HG03571 (cell line): ENCODE measurements at regions not wholly inside any gene's neighbourhood (a gene's known extent, or its start where the extent isn't known, plus 50 kb on each side); places are given as distances from the start of the nearest gene placed in this dataset.

ENCODE experiments used
- ATAC-seq: cut with Tn5 transposase; IDR thresholded peaks from one replicate; pipeline ENCODE4 v1.9.1; 2021; ENCODE audit not compliant: unreplicated experiment

DNA sequence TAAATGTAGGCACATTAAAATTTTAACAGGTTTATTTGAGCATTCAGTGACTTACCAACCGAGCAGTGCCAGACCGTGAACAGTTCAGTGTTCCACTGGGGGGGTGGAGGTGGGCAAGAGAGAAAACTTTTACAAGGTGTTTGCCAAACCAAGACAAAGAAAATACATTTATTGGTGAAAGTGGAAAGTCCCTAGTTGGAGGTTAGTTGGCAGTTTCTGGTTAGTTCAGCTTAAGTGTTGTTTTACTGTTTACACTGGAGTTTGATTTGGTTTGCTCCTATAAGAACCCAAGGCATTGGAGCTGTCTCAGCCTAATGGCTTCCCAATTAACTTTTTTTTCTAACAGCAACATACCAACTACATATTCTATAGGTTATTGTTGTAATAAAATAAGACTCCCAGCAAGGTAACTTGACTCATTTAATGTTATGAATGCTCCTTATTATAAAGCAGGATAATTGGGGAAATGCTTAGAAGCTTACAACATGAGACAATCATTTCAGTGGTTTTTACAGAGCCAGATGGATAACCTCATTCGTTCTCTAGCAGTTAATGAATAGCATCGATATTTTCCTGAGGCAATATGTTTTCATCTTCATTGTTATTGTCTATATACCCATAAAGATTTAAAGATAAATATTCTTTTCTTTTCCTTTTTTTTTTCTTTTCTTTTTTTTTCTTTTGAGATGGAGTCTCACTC lies 115.8 kb downstream of the ETNK1 start:
- no peak for ATAC-seq

DNA sequence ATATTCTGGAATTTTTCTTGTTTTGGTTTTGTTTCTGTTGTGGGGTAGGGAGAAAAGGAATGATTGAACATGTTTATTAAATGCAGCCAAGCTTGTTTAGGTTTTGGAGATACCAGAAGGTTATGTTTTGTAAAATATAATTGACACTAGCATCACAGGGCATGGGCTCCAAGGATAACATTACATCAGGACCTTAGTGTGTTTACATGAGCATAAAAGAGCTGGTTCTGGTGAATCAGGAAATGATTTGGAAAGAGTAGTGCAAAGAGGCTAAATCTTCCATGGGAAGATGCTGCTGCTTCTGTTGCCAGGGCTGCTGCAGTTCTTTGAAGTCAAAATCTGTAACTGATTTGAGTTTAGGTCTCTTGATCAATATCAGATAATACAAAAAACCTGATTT lies 118.7 kb downstream of the ETNK1 start:
- ATAC-seq = no peak

DNA sequence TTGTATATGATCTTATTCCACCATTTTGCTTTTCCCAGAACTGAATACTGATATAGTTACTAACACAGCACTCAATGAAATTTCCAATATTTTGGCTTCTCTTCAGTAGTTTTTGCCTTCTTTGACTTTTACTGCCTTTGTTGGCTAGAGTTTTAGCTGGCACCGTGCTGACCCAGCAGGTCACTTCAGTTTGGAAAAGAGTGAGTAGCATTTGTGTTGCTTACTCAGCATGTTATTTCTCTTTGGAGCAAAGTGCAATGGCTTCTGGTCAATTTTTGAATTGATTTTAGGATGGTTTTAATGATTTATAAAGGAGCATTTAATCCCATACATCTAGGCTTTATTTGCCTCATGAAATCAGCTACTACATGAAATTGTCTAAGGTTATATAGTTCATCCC lies 119.2 kb downstream of the ETNK1 start:
- ATAC-seq = no peak

DNA sequence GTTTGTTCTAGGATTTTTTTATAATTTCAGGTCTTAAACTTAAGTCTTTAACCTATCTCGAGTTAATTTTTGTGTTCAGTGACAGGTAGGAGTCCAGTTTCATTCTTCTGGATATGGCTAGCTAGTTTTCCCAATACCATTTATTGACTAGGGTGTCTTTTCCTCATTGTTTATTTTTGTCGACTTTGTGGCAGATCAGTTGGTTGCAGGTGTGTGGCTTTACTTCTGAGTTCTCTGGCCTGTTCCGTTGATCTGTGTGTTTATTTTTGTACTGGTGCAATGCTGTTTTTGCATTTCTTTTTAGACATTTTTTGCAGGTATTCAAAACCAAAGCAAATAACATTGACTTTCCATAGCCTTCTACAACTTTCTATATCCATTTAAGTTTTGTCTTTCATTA lies 121.7 kb downstream of the ETNK1 start:
- ATAC-seq = no peak

DNA sequence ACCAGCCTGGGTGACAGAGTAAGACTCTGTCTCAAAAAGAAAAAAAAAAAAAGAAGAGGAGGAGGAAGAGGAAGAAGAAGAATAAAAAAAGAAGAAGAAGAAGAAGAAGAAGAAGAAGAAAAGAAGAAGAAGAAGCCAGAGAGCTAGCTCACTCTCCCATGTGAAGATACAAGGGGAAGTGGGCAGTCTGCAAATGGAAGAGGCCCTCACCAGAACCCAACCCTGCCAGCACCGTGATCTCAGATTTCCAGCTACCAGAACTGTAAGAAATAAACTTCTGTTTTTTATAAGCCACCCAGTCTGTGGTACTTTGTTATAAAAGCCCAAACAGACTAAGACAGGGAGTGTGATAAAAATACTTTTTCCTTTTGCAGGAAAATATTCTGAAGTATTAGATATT lies 130.7 kb downstream of the ETNK1 start:
- no peak for ATAC-seq

DNA sequence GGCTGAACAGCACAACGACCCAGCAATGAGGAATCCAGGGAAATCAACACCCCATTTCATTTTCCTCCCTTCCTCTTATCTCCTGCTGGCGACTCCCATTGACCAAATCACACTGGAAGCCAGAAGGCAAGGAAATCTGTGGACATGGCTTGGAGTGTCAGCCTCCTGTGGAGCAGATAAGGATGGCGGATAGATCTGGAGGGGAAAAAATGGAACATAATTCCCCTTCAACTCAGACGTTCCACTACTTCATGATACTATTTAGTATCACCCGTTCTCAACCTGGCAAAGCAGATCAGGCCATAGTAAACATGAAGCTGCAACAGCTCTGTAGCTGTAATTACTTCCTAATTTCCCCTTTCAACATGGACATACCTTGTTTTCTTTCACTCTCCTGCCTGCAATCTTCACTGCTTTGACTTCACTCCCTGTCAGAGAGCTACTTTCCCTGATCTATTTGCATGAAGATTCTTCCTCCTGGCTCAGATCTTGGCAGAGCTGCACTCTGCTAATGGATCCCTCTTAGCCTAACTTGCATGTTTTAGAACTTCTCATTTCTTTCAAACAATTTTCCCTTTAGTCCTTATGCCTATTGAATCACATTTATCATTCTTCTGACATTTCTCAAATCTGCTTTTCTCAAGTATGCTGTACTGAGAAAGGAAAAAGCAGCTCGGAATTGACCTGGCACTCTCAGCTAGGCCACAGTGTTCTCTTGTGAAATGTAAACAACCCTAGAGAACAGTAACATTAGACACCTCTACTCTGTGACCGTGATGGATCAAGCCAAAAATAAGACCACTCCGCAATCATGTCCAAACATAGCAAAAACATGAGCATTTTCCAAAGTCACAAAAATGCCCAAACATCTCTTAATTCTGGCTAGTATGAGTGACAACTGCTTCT lies 135.1 kb downstream of the ETNK1 start:
- no peak for ATAC-seq

DNA sequence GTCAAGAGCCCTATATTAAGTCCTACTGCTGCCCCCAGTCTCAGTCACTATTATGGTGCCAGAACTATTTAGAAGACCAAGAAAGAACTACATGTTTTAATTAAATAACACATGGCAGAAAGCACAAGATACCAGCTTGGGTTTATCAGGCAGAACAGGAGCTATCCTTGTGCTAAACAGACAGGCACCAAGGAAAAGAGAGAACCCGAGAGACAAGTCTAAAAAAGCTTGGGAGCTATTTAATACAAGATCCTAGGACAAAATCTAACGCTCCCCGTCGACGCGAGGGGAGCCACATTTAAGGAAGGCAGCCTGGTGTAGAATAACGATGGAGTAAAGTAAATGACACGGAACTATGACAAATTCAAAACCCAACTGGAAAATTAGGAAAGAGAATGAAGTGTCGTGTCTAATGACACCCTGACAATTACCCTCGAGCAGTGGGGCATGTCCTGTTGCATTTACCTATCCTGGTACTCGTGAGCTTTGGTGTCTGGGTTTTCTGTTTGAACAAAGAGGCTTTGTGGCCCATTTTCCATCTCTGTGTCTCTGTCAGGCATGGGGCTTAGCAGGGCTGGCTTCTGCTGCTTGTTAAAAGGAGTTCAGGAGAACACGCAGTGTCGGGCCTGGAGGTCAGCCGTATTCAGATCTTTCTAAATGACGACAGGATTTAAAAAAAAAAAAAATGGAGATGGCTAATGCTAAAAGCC lies 140.6 kb downstream of the ETNK1 start:
- ATAC-seq = no peak

DNA sequence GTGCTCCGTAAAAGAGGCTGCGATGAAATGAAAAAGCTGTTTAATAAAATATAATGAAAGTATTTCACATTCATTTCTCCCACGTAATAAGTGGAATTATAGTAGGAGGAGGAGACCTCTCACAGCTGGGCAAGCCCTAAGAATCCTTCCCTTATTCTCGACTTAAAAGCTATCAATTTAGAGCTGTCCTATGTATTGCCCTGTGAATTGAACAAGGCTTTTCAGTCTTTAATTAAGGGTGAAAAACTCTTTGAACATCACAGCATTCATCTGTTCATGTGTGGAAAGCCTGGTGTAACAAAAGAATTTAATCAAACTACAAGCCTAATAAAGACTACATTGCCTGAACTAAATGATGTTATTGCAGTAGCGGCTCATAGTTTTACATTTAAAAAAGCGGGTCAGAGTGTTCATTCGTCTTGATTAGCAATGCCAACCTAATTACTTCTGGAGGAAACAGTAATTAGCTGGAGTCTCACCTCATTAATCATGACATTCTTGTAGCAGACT lies 142.0 kb downstream of the ETNK1 start:
- no peak for ATAC-seq

DNA sequence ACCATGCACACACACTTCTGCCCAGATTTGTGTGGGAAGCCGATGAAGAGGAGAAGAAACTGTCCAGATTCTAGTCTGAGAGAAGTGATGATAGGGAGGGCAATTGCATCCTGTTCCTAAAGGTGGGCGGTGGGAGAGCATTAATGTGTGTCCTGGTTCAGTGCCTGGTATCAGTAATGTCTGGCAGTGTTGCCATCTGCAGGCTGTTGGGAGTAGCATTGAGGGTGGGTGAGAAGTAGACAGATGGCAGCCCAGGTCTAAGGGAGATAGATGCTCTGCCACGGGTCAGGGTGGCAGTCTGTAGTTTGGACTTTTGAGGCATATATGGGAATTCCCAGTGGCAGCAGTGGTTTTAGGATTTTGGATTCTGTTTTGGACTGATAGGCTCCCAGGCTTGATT lies 156.4 kb downstream of the ETNK1 start:
- no peak for ATAC-seq

DNA sequence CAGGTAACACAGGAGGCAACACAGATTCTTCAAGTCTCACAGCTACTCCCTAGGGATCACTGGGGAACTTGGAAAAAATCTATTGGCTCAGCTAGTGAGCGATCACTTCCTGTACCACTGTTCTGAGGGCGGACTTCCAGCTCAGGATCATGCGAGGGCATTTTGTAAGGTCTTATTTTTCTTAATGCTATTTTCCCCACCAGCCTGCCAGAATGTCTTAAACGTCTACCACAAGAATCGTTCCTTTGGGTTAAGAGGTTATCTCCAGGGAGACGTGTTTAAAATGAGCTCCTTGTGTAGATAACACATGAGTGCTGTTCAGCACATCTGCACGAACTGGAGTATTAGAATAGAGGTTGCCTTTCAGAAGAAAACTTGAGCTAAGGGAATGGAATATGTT lies 162.6 kb downstream of the ETNK1 start:
- ATAC-seq = no peak

DNA sequence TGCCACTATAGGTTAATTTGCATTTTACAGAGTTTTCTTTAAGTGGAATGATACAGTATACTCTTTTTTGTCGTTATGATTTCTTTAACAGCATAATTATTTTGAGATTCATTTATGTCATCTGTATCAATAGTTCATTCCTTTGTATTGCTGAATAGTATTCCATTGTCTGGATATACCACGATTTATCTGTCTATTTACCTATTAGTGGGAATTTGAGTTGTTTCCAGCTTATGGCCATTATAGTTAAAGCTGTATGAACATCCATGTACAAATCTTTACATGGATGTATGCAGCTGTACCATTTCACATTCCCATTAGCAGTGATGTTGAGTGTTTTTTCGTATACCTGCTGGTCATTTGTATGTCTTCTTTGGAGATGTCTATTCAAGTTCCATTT lies 163.9 kb downstream of the ETNK1 start:
- ATAC-seq = no peak

DNA sequence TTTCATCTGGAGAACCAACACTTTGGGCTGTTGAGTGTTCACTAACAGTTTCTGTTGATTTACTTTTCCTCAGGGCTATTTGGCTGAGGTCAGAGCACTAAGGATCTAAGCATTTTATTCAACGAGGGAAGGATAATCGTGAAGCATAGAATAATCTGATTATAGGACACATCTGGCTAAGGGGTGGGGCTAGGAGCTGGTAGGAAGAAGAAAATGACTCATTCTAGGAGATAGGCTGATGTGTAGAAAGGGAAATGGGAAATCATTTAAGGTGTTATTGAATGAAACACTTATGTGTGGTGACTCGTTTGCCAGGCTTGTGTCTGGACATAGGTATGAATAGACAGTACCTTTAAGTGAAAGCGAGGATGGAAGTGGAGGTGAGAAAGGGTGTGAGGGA lies 167.2 kb downstream of the ETNK1 start:
- no peak for ATAC-seq

DNA sequence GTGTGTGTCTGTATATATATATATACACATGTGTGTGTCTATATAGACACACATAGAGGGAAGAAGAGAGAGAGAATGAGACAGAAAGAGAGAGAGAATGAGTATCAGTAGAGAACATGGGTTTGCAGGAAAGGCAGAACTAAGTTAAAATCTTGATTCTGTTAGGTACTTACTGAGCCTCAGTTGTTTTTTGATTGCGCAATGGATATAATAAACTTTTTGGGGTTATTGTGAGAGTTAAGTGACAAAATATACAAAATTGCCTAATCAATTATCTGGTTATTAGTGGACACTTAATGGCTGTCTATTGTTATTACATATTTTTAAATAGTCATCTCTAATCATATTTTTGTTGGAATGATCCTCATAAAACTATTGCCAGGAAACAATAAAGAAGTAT lies 169.0 kb downstream of the ETNK1 start:
- ATAC-seq = no peak

DNA sequence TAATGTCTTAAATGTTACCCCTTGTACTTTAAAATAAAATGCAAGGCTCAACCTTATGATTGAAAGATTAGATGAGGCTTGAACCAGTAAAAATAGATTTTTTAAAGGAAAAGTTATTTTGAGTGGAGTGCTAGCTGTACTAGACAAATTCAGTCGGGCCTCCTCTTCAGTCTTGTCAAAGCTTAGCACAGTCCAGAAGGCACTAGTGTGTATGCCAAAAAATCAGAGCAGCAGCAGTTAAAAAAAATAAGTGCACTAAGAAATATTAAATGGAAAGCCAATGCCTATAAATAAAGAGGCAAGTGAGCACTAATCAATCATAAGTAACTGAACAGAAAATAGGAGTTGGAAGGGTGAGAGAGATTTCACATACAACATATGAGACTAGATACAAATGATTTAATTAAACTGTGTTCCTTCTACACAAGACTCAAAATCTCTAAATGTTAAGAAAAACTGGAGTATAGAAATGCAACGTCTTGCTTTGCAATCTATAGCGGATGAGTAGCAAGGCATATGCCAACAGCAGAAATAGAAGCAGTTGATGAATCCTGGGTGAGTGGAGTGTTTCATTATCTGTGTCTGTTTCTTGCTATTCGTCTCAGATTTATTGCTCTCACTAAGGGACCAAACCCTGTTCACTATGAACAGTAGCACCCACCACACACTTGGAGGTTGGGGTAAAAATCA lies 172.1 kb downstream of the ETNK1 start:
- ATAC-seq = no peak

DNA sequence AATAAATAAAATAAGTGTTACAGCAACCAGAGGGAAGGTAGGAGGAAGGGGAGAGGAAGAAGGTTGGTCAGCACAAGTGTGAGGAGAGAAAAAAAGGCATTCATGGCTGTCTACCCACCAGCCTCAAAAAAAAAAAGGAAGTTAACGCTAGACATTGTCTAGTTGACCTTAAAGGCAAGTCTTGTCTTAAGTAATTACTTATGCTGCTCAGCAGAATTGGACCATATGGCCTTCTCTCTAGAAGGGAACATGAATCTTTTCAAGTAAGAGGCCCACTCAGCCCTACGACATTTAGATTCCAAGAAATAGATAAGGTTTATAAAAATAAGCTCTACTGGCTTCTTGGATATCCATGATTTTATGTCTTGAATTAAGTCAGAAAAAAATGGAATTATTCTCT lies 172.7 kb downstream of the ETNK1 start:
- ATAC-seq = no peak

DNA sequence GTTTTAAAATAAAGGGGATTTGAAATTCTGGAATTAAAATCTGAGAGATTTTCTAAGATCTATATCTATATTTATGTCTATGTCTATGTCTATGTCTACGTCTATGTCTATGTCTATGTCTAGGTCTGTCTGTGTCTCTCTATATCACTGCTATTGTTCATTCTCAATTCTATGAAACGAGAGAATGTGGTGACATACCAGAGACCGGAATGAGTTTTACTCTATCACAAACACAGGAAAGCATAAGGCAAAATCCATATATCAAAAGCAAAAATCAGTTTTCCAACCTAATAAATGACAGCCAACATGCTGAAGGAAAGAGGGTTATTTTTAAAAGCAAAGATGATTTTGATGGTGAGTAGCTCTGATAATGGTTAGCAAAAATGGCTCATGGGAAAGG lies 173.1 kb downstream of the ETNK1 start:
- ATAC-seq = no peak

DNA sequence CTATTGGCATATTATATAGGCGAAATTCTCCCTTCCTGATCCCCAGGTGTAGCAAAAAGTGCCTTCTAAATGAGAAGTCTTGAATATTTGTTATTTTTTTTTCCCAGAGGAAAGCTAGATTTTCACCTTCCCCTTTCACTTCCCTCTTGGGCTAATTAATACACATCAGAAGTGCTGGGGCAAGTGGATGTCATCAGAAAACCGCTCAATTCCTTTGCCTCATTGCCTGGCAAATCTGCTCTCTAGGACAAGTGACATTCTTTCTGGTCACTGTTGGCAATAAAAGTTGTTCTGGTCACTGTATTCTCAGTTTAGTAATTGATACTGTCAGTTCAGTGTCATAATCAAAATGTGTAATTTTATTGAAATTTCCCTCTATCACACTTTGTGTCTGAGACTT lies 174.5 kb downstream of the ETNK1 start:
- ATAC-seq = no peak

DNA sequence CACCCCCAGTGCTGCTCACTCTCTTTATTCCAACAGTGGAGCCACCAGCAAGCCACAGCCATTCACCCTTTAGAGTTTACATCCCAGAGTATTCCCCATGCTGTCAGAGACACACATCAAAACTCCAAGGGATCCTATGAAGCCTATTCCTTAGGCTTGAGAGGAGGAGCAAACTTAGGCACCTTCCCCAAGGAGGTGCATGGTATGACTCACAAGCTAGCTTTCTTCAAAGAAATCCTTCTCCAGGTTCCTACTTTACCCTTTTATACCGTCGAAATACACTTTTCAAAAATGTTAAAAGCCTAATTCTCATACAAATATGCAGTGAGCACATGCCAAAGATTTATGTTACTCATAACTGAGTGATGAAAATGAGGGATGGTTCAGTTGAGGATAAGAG lies 175.4 kb downstream of the ETNK1 start:
- no peak for ATAC-seq

DNA sequence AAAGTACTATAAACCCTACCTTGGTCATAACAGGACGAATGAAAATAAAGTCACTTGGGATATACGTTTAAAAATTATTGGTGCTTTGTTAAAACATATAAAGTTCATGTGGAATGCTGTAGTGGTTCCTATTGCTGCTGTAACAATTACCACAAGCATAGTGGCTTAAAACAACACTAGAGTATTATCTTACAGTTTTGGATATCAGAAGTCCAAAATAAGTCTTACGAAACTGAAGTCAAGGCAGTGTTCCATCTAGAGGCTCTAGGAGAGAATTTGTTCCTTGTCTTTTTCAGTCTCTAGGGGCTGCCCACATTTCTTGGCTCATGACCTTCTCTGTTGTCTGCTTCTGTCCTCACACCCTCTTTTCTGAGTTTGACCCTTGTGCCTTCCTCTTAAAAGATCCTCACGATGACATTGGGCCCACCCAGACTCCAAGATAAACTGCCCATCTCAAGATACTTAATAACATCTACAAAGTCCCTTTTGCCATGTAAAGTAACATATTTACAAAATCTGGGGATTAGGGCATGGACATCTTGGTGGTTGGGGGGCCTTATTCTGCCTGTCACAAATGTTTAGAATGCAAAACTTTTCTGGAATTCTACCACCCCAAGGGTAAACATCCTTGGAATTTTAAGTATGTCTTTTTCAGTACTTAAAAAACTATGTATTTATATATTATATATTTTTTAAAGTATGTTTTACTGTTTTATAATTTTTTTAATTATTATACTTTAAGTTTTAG lies 178.1 kb downstream of the ETNK1 start:
- no peak for ATAC-seq

DNA sequence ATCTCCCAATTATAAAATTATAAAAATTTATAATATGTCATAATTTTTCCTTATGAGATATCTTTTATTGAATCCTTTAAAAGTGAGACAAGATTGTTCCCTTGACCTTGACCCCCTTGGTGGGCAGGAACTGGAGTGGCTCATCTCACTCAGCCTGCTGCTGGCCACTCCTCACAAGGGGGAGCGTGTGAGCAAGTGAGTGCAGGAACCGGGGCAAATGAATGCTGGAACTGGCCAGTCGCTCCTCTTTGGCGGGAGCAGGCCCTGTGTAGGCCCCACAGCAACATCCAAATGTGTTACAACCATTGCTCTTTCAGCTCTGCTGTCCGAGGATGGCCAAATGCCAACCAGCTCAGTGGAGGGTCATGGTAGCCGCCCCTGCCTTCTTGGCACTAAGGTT lies 178.8 kb downstream of the ETNK1 start:
- no peak for ATAC-seq
